ENCODE measurements at regions not wholly inside any gene's neighbourhood (a gene's known extent, or its start where the extent isn't known, plus 50 kb on each side); places are given as distances from the start of the nearest gene placed in this dataset.

GRCh38 chr1:112054510-112054909, 65.0 kb upstream of the KCND3 start:
- no peak for FAIRE-seq
- no TSS peak for BruUV-seq (replicated peaks)
- no peak for TF ChIP-seq ZNF384 (IDR thresholded peaks at IDR 0.05; ENCODE audit: borderline replicate concordance, low read depth, low read length)
- TF ChIP-seq BCL11A (IDR thresholded peaks at IDR 0.05; ENCODE audit: low read depth, low read length): no peak
- no peak for TF ChIP-seq HSF1 (IDR thresholded peaks at IDR 0.05; ENCODE audit: low read depth, low read length)
- no peak for TF ChIP-seq E2F8 (IDR thresholded peaks at IDR 0.05; ENCODE audit: low read depth, partially characterized antibody)
- no peak for TF ChIP-seq PRDM15 (CRISPR knock-in tag; IDR thresholded peaks at IDR 0.05)

More at GRCh38 chr1:112054510-112054909, 65.0 kb upstream of the KCND3 start:
- in situ Hi-C loops (cut with MboI): no loop called here
- no peak overlapping the region for H2AFZ ChIP-seq (ENCODE audit: control insufficient read depth, low read depth, low read length)
- SMC1A ChIA-PET (ENCODE audit: uncharacterized antibody, unreplicated experiment): no interaction called here
- H3K9ac ChIP-seq (ENCODE audit: control insufficient read depth, insufficient read depth, low read length): no peak overlapping the region
- H4K20me1 ChIP-seq (ENCODE audit: control insufficient read depth, insufficient read depth): no peaks in the 10 kb centered on the region
- no peak overlapping the region for H3K27ac ChIP-seq (ENCODE audit: control insufficient read depth, insufficient read depth)
- H3K9me3 ChIP-seq (replicated peaks; ENCODE audit: control insufficient read depth, insufficient read depth, low read length): no peaks in the 10 kb centered on the region
- RAD21 ChIA-PET (ENCODE audit: unreplicated experiment): no interaction called here
- DNase-seq (ENCODE audit: low read depth, low spot score) (no peak), ATAC-seq (no peak)
- no peaks in the 10 kb centered on the region for H3K4me1 ChIP-seq (ENCODE audit: control insufficient read depth, insufficient read depth, low read length)
- intact Hi-C loops (cut with micrococcal nuclease; ENCODE audit: unreplicated experiment): no loop called here
- H3K4me2 ChIP-seq (ENCODE audit: control insufficient read depth, insufficient read depth): no peak overlapping the region
- no peak overlapping the region for H3K4me3 ChIP-seq
- POLR2A ChIA-PET: no interaction called here
- no peaks in the 10 kb centered on the region for H3K36me3 ChIP-seq (ENCODE audit: control insufficient read depth in 2 of 2, insufficient read depth in 2 of 2, low read length in 1 of 2)
- CTCF ChIA-PET: no interaction called here
- peaks cover 0 to 4% of the 10 kb centered on the region in 2 experiments; a peak in 2 of 4 replicates for H3K27me3 ChIP-seq (replicated peaks in 1 of 2; ENCODE audit: control insufficient read depth in 2 of 2, insufficient read depth in 2 of 2, low read length in 1 of 2)
- no peaks in the 10 kb centered on the region for H3K79me2 ChIP-seq (ENCODE audit: control insufficient read depth, insufficient read depth, low read length)
- 93% methylated on average over 2 of the region's 2 CpGs for WGBS (ENCODE audit: insufficient coverage, insufficient replicate concordance, low lambda C conversion rate, missing lambda C conversion rate)

Measured in GM12878 (cell line).